A673 (cell line): ENCODE measurements at regions not wholly inside any gene's neighbourhood (a gene's known extent, or its start where the extent isn't known, plus 50 kb on each side); places are given as distances from the start of the nearest gene placed in this dataset.

Source experiments
- BruUV-seq: library from RNA; stranded (reverse); fragments of 400-500 nt; replicated peaks from 2 replicates; lab custom pipeline; 2021; lab: Mats Ljungman, UMichigan
- CTCF ChIA-PET: fragments of 300-600 bp; sonication (Branson Sonifier 250); formaldehyde crosslinking; loops from one replicate; lab custom pipeline; 2022; ENCODE audit warnings: antibody characterized with exemption; lab: Charles Lee
- POLR2A ChIA-PET: fragments of 300-600 bp; sonication (Branson Sonifier 250); formaldehyde crosslinking; loops from one replicate; lab custom pipeline; 2022; ENCODE audit warnings: antibody characterized with exemption; ENCODE audit not compliant: low non-redundant PET; lab: Charles Lee
- DNase-seq: peaks from one replicate; pipeline ENCODE4 v3.0.0-alpha.2; 2015; ENCODE audit warnings: low spot score
- H3K27ac ChIP-seq: fragments of 200-600 bp; sonication (generic); 2 replicates; pipeline ENCODE4 v1.5.1; 2016; ENCODE audit warnings: mixed run types, low read depth, mild to moderate bottlenecking, mixed read lengths, antibody characterized with exemption, low read length; ENCODE audit not compliant: poor library complexity, severe bottlenecking
- H3K27me3 ChIP-seq: fragments of 200-600 bp; sonication (generic); replicated peaks from 2 replicates; pipeline ENCODE4 v1.6.1; 2017; ENCODE audit warnings: mixed run types, low read depth, mild to moderate bottlenecking, mixed read lengths, antibody characterized with exemption, low read length; ENCODE audit not compliant: insufficient read depth, poor library complexity
- H3K36me3 ChIP-seq: fragments of 200-600 bp; sonication (generic); 2 replicates; pipeline ENCODE4 v1.6.1; 2016; ENCODE audit warnings: mixed run types, mild to moderate bottlenecking, mixed read lengths, antibody characterized with exemption, low read length; ENCODE audit not compliant: insufficient read depth, poor library complexity, severe bottlenecking
- H3K4me1 ChIP-seq: fragments of 200-600 bp; sonication (generic); 2 replicates; pipeline ENCODE4 v1.6.1; 2017; ENCODE audit warnings: mixed run types, mild to moderate bottlenecking, mixed read lengths, antibody characterized with exemption, low read length; ENCODE audit not compliant: insufficient read depth, poor library complexity, severe bottlenecking
- H3K4me3 ChIP-seq: fragments of 200-600 bp; sonication (generic); 2 replicates; pipeline ENCODE4 v1.5.1; 2016; ENCODE audit warnings: low read depth, mixed run types, mild to moderate bottlenecking, mixed read lengths, low read length; ENCODE audit not compliant: poor library complexity, severe bottlenecking
- H3K9me3 ChIP-seq: fragments of 200-600 bp; sonication (generic); 2 replicates; pipeline ENCODE4 v1.6.1; 2016; ENCODE audit warnings: mixed run types, low read depth, mild to moderate bottlenecking, mixed read lengths, antibody characterized with exemption, low read length; ENCODE audit not compliant: poor library complexity, severe bottlenecking
- EZH2 ChIP-seq: fragments of 200-600 bp; sonication (generic); IDR thresholded peaks from 2 replicates; pipeline ENCODE4 v1.6.1; 2017; ENCODE audit warnings: borderline replicate concordance, low read depth, mild to moderate bottlenecking, mixed read lengths, antibody characterized with exemption, low read length; ENCODE audit not compliant: poor library complexity, severe bottlenecking
- intact Hi-C: fragments of 100-400 bp; cut with micrococcal nuclease; formaldehyde crosslinking; loops from one replicate; pipeline ENCODE4 v1.10.0; 2022; ENCODE audit not compliant: unreplicated experiment
- TF ChIP-seq, protein P1 (sequence below): fragments of 300-800, 200-600 bp; sonication (generic); conservative IDR thresholded peaks from 2 replicates; pipeline ENCODE4 v1.5.1; 2017; ENCODE audit warnings: low read depth, mild to moderate bottlenecking, antibody characterized with exemption, low read length, moderate library complexity, mixed read lengths

DNA sequence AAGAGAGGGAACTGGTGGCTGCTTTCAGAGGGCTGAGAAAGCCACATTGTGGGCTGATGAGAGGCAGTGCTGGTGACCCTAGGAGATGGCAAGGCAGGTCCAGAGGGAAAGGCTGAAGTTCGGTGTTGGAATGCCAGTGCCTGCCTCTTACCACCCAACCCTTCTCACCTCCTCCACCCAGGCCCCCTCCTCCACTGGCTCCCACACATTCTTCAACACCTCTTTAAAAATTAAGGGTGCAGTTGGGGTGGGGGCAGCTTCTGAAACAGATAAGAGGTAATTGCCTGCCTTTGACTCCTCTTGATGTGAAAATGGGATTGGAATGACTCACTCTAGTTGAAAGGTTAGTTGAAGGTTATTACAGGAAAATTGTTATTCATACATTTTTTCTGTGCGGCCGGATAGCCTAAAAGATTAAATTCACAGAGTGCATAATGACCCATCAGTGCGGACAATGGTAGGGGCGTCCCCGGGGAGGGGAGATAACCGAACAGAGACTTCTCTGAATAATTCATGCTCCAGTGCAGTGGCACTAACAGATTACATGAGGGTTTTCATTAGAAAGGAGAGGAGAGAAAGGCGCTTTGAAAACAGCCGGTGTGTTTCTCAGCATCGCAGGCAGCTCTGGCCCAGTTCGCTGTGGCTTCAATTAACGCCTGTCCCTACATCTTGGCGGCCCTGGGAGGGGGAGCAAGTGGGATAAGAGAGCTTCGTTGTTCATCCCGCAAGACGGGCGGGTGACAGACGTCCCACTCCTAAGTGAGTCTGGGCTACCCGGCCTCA, 212.4 kb downstream of the TLE3 start:
- TF ChIP-seq, protein P1, sequence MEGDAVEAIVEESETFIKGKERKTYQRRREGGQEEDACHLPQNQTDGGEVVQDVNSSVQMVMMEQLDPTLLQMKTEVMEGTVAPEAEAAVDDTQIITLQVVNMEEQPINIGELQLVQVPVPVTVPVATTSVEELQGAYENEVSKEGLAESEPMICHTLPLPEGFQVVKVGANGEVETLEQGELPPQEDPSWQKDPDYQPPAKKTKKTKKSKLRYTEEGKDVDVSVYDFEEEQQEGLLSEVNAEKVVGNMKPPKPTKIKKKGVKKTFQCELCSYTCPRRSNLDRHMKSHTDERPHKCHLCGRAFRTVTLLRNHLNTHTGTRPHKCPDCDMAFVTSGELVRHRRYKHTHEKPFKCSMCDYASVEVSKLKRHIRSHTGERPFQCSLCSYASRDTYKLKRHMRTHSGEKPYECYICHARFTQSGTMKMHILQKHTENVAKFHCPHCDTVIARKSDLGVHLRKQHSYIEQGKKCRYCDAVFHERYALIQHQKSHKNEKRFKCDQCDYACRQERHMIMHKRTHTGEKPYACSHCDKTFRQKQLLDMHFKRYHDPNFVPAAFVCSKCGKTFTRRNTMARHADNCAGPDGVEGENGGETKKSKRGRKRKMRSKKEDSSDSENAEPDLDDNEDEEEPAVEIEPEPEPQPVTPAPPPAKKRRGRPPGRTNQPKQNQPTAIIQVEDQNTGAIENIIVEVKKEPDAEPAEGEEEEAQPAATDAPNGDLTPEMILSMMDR: no peak
- TF ChIP-seq EZH2: no peak
- Histone ChIP-seq H3K27me3 (no peaks in the 10 kb centered on the region), H3K36me3 (no peaks in the 10 kb centered on the region), H3K27ac (no peak overlapping the region), H3K4me1 (no peaks in the 10 kb centered on the region), H3K4me3 (no peak overlapping the region), H3K9me3 (no peaks in the 10 kb centered on the region)
- CTCF ChIA-PET: no interaction called here
- DNase-seq: no peak
- intact Hi-C loops: no loop called here
- BruUV-seq: no TSS peak
- POLR2A ChIA-PET: no interaction called here

DNA sequence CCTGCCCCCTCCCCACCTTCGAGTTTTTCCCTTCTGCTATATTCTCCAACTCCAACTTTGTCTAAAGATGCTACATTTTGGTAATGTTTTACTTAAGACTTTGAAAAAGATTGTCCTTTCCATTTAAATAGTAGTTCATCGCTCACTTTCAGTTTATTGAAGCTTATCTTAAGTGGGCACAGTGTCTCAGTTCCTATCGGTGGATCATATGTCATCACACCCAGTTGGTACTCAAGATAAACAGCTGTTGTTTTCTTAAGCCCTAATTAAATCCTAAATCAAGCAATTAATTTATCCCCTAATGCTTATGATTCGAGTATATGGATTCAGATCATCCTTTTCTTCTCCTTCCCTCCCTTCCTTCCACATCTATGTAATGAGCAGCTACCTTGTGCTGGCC, 210.7 kb downstream of the TLE3 start:
- BruUV-seq: no TSS peak
- Histone ChIP-seq H3K4me1 (no peaks in the 10 kb centered on the region), H3K36me3 (no peaks in the 10 kb centered on the region), H3K27ac (no peak overlapping the region), H3K4me3 (no peak overlapping the region), H3K27me3 (no peaks in the 10 kb centered on the region), H3K9me3 (no peaks in the 10 kb centered on the region)
- no peak for TF ChIP-seq EZH2
- TF ChIP-seq, protein P1: no peak
- no peak for DNase-seq
- ChIA-PET CTCF (no interaction called here), POLR2A (no interaction called here)
- intact Hi-C loops: no loop called here

DNA sequence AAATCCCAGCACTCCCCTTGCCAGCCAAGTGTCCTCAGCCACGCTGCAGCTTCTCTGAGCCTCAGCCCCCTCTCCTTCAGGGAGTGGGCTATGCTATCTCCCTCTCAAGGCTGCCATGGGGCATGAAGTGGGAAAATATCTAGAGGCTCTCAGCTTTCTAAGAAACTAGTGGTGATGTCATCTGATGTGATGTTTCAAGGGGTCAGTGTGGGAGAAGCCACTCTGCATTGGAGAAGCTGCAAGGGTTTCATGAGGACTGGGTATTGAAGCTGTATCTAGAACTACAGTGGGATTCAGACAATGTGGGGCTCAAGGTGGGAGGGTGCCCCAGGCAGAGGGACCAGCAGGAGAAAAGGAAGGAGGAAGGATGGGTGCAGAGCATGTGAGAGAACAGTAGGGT, 210.2 kb downstream of the TLE3 start:
- DNase-seq: no peak
- Histone ChIP-seq H3K36me3 (no peaks in the 10 kb centered on the region), H3K27ac (no peak overlapping the region), H3K4me1 (no peaks in the 10 kb centered on the region), H3K27me3 (no peaks in the 10 kb centered on the region), H3K9me3 (no peaks in the 10 kb centered on the region), H3K4me3 (no peak overlapping the region)
- TF ChIP-seq, protein P1: no peak
- ChIA-PET CTCF (no interaction called here), POLR2A (no interaction called here)
- BruUV-seq: no TSS peak
- intact Hi-C loops: no loop called here
